GM19035 (cell line): ENCODE measurements at regions not wholly inside any gene's neighbourhood (a gene's known extent, or its start where the extent isn't known, plus 50 kb on each side); places are given as distances from the start of the nearest gene placed in this dataset.
"Not testable (repeated sequence)": the region's sequence is repeated elsewhere in the genome, so short reads cannot be mapped to it uniquely, and the experiment has no call there.

Experiments used
- ATAC-seq: cut with Tn5 transposase; IDR thresholded peaks from one replicate; pipeline ENCODE4 v1.9.1; 2021; ENCODE audit not compliant: unreplicated experiment

DNA sequence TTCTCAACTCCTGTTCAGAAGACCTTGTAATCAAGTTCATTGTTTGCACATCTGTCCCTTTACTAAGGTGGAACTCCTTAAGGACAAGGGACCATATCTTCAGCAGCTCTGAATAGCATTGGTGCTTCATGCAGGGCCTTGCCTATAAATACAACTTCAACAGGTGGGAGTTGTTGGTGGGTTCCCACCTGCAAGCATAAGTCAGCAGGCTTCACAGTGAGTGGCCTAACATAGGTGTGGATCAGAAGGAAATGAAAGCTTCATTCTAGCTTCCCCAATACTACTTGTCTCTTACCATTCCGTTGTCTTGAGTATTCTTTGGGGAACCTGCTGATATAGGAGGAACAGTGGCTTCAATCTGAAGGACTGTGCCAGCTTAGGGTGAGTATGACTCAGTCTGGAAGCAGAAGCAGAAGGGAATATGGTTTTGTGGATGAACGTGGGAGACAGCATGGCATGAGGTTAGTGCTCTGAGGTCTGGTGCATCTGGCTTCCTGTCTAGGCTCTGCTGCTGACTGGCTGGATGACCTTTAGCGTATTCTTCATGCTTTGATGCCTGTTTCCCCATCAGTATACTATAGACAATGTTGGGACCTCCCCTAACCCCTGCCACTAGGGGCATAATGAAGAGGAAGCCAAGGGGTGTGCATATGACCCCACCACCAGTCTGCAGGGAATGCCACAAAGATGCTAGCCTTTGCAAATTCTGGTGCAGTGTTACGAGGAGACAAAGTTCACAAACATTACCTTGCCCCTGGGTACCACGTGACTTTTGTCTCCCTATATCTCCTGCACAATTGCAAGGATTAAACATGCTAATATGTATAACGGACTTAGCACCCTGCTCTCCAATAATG lies 192.3 kb downstream of the PALM2AKAP2 start:
- ATAC-seq = peak; percentile 48

DNA sequence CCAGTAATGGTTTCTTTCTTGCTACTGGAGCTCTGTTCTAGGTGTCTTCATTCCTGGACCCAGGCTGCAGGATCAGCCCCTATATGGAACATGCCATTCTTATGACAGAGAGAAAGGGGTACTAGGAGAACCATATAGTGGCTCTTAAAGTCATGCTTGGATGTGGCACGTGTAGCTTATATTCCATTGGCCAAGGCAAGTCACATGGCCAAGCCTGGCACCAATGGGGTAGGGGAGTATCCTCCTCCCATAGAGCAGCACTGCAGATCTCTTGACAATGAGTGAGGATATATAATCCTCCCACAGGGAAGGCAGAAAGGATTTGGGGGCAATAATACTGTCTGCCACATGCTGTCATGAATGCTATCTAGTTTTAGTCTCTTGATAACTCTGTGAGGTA lies 193.3 kb downstream of the PALM2AKAP2 start:
- no peak for ATAC-seq

DNA sequence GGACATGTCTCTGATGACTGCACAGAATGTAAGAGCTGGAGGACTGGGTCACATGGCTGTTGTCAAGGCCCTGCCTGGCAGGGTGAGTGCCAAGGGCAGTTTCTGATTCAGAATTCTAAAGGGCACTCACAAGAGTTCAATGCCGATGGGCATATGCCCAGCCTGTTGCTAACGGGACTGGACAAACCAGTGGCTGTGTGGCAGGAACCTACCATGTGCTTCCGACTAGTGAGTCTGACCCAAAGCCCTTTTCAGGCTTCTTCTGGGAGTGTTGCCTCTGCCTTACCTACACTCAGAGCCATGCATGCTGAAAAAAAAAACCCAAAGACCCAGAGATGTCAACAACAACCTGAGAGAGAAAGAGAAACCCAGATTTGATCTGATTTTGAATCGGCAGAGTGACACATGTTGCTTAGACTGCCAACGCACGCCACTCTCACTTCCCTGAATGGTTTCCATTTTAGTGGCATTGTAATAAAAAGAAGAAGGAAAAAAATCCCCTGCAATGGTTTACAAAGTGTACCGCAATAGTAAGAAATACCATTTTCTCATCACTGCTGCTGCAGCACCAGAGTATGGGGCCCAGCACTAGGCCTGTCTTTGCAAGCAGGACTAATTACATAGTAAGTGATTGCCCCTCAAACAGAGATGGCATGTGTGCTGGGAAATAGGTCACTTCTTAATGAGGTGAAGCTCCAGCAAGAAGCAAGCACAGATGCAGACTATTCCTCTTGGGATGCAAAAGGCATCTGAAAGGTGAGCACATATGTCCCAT lies 194.3 kb downstream of the PALM2AKAP2 start:
- ATAC-seq = peak; percentile 80

DNA sequence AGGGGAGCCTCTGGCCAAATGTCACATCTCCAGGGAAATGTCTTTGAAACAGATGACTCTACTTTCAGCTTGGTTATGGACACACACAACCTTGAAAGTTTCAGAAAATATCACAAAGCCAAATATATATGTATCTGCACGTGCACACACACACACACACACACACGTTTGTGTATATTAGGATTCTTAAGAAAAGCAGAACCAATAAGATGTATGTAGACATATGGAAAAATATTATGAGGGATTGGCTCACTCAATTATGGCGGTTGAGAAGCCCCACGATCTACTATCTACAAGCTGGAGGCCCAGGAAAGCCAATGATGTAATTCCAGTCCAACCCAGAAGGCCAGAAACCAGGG lies 194.9 kb downstream of the PALM2AKAP2 start:
- ATAC-seq = peak; percentile 2

DNA sequence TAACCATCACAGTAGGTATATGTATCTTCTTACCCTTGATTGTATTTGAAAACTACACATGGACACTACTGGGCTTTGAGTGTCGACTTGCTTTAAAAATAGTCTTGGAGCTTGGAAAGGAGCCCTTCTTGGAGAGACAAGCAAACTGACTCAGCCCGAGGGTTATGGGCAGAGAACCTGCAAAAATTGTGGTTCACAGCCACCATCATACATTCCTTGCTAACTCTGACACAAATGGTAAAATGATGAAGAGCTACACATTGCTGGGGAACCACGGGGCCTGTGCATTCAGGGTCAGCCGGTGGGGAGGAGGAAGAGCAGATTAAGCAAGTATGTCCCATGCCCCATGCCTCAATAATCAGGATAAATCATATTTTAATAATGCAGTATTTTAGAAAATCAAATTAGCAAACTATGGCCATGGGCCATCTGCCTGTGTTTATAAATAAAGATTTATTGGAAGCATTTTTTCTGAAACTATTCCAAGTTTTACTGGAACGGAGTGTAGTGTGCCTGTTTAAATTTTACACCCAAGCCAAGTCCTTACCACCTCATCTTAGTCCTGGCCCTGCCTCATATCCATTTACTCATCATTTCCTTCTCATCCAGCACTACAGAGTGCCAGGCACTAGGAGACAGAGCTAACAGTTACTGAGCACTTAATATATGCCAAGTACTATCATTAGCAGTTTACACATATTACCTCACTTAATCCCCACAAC lies 195.7 kb downstream of the PALM2AKAP2 start:
- ATAC-seq = no peak

DNA sequence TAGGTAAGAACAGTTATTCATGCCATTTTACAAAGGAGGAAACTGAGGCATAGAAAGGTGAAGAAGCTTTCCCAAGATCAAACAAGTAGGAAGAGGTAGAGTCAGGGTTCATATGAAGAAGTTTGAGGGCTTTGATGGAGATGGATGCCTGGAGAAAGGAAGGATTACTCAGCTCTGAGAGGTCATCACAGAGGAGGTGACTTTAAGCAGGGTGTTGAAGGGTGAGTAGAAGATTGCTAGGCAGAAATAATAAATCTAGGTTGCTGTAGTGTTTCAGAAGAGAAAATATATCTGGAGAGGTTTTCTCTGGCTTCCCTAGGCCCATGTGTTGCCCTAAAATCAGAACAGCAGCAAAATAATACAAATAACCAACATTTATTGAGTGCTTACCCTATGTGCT lies 196.3 kb downstream of the PALM2AKAP2 start:
- ATAC-seq = no peak

DNA sequence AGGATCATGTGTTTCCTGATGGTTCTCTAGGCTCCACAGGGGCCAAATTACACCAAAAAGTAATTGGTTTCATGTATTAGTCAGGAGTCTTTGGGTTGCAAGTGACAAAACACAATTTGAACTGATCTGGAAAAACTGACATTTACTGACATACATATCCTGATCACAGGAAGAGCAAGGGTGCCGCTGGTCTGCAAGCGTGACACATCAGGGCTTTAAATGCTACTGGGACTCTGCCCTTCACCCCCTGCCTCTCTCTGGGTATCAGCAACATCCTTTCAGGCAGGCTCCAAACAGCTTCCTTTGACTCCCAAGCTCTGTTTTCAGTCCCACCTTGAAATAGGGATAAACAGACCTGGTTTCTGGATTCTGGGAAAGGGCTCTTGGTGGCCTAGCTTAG lies 197.5 kb downstream of the PALM2AKAP2 start:
- no peak for ATAC-seq

DNA sequence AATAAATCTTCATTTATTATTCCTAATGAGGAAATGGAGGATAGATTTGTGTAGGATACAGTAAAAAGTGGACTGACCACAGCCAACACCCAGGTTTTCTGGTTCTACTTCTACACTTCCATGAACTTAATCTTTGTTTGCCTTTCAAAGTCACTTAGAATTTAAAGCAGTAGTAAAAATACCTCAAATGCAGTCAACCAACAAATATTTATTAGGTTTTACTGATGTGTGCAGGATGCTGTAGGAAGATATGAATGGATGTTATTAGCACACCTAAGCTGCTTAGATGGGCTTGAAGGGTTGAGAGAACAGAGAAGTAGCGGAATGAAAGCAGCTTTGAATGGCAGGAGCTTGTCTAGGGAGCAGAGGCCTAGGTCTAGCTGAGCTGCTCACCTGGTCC lies 201.1 kb downstream of the PALM2AKAP2 start:
- ATAC-seq = no peak

DNA sequence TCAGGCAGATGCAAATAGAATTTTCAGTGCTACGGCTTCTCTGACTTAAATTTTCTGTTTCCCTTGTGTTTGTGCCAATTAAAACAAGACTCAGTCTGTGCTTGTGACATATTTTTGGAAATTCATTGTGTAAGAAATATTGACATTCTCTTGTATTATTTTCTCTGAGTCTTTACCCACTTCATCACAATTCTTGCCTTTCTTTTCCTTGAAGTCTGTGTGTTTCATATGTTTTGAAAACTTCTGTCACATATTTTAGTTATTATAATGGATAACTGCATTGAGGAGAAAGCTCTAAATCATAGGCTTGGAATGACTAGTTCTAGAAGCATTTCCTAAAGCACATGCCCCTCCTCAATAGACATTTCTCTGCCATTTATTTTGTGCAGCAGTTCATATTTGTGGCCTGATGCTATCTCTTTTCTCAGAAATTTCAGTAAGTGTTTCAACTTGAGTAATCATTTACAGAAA lies 206.6 kb downstream of the PALM2AKAP2 start:
- ATAC-seq = no peak

DNA sequence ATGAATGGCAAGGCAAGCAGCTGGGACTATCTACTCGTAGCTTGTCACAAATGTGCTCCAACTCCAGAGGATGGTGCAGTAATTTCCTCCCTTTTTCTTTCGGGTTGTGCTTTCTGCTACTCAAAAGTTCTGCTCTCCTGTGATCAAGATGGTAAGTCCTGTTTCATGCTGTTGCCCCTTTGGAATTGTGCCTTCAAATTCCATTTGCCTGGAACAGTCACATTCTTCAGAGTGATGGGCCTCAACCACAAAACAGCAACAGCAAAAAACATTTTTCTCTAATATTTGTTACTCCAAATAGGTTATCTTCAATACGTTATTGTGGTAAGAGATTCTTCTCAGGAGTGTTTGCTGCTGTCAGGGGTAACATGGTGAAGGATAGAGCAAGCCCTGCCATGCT lies 209.3 kb downstream of the PALM2AKAP2 start:
- ATAC-seq = no peak

DNA sequence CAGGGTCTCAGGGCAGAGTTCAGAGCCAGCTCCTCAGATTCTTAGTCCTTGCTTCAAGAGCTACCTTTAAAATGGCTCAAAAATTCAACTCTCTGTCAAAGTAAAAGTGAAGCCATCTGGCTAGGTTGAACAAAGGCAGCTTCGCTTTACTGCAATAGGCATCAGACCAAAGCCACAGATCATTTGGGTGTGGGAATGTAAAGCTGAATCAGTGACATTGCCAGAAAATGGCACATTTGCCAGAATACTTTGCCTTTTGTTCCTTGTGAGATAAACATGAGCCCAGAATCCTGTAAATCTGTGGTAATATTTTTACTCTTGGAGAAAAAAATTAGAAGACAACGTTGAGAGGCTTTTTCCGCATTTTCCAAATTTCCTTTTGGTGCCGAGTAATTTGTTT lies 210.5 kb downstream of the PALM2AKAP2 start:
- ATAC-seq = no peak

DNA sequence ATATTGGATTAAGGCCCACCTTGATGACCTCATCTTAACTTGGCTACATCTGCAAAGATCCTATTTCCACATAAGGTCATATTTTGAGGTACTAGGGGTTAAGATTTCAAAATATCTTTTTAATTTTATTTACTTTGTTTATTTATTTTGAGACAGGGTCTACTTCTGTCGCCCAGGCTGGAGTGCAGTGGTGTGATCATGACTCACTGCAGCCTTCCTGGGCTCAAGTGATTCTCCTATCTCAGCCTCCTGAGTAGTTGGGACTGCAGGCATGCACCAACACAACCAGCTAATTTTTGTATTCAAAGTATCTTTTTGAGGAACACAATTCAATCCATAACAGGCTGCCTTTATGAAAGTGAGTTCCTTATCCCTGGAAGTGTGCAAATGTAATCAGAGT lies 212.3 kb downstream of the PALM2AKAP2 start:
- no peak for ATAC-seq

DNA sequence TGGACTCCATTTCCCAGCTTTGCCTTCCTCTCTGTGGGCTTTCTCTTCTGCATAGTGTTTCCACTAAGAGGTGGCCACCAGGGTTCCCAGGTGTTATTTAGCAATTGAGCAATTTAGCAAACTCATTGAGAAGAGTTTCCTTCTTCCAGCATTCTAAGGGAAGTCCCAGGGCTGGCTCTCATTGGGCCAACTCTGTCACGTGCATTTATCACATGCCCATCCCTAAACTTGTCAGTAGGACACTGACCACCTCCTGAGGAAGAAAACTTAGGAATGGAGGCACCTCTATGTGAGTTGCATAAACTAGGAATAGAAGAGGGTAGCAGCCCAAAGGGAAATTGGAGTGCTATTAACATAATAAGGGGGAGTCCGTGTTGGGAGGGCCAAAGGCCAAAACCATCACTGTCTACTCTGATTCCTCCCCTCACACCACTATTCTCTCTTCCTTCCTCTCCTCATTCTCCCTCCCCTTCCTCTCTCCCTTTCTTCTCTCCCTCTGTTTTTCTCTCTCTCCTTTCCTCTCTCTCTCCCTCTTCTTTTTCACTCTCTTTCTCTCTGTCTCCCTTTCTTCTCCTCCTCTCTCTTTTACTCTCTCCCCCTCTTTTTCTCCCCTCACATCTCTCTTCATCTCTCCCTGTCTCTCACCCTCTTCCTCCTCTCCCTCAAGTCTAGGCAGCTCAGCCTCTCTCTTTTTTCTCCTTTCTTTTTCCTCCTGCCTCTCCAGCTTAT lies 213.4 kb downstream of the PALM2AKAP2 start:
- ATAC-seq = no peak

DNA sequence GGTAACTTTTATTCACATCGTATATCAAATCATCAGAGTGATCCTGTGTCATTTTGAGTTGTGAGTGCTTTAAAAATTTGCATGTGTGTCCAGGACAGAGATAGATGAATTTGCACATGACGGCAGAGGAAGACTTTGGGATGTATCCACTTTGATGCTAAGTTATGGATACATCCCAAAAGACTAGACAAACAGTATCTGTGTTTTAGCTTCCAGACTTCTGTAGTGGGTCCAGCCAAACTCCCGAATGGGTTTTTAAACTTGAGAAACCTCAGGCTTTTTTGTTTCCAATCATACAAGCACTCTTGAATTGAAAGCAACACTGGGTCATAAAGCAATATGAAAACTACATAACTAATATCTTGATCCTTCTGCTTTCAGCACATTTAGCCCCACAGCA lies 213.8 kb downstream of the C9orf152 start:
- no peak for ATAC-seq

DNA sequence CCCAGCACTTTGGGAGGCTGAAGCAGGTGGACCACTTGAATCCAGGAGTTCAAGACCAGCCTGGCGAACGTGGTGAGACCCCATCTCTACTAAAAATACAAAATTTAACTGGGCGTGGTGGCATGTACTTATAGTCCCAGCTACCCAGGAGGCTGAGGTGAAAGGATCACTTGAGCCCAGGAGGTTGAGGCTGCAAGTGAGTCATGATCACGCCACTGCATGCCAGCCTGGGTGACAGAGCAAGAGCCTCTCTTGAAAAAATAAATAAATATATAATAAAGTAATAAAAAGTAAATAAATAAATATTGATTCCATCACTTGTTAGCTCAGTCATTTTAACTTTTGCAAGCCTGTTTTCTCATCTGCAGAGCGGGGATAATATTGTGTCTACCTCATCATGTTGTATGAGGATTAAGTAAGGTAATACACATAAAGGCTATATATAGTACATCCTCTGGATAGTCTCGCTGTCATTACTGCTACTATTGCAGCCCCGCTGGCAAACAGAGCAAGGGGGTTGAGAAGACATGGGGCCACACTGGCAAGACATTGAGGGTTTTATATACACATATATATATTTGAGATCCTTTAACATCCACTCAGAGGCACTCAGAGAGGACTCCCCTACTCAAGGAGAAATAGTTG lies 210.9 kb downstream of the C9orf152 start:
- ATAC-seq = no peak

DNA sequence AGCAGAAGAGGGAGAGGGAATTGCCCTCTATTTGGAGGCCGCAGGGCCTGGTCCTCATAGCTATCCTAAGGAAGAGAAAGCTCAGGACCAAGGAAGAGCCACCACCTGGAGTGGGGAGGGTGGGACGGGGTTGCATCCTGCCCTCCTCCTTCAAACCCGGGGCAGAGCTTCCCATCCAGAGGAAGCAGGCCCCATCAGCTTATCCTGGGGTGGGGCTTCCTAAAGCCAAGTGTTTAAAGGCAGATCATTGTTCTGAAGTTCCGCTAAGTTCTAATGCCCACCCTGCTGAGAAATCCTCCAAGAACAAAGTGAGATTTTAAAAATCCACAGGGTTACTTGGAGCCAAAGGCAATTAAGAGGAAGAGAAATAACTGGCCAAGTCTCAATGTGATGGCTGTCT lies 210.3 kb downstream of the C9orf152 start:
- ATAC-seq = no peak

DNA sequence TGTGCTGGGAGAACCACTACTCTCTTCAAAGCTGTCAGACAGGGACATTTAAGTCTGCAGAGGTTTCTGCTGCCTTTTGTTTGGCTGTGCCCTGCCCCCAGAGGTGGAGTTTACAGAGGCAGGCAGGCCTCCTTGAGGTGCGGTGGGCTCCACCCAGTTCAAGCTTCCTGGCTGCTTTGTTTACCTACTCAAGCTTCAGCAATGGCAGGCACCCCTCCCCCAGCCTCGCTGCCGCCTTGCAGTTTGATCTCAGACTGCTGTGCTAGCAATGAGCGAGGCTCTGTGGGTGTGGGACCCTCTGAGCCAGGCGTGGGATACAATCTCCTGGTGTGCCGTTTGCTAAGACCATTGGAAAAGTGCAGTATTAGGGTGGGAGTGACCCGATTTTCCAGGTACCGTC lies 202.4 kb downstream of the C9orf152 start:
- ATAC-seq = not testable (repeated sequence)

DNA sequence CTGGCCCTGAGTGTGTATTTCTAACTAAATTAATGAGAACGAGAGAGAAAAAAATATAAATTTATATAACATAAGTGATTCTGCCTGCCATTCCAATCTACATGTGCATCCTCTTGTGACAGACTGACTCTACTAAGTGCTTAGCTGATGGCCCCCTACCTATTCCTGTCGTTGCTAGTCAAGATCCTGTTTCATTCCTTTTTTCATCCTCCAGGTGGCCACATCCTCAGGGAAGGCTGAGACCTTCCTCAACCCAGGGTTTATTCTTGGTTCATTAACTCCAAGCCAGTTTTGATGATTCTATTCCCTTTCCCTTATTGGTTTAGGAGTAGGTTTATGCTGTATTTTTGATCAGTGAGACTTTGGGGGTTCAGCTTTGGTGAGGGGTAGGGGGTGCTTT lies 201.3 kb downstream of the C9orf152 start:
- ATAC-seq = no peak

DNA sequence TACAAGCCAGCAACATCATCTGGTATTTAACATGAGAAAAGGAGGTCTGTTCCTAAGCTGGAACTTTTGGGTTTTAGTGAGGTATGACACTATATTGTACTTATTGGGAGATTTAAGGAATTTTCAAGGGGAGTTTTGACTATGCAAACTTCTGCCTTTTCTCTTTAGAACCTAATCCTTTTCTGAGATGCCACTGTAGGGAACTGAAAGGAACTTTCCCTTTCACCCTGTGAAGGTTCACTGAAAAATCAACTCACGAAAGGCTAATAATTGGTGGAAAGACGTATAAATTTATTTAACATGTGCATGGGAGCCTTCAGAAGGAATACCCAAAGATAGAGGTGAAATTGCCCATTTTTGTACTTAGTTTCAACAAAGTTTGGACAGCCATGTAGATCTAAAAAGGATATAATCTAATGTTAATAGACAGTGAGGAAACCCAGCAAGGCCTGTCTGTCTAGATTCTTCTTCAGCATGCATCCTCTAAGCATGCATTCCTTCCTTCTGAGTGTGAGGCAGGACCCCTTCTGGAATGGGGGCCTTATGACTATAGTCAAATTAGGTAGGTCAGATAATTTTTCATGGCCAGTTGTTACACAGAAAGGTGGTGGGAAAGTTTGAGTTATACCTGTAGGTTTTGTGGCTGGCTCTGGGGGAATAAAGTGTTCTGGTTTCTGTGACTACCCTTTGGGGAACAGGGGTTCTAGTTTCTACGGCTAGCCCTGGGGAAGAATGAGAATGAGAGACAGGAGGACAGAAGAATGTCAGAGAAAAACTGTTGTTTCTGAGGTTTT lies 200.3 kb downstream of the C9orf152 start:
- ATAC-seq = no peak

DNA sequence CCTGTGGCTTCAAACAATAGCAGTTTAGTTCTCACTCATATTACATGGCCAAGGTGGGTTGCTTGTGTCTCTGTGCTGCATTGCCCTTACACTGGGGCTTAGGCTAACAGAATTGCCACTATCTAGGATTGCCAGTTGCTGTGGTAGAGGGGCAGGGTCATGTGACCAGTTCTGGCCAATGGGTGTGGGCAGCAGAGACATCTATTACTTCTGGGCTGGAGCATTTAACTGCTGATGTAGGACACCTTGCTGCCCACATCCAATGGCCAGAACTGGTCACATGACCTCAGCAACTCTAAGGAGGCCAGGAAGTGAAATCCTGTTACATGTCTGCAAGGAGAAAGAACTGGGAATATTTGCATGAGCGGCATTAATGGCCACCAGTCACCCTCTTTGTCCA lies 199.3 kb downstream of the C9orf152 start:
- ATAC-seq = no peak
